ENCODE measurements at regions not wholly inside any gene's neighbourhood (a gene's known extent, or its start where the extent isn't known, plus 50 kb on each side); places are given as distances from the start of the nearest gene placed in this dataset.
A peak's percentile ranks its signal among the peaks of the same experiment; 100 is the strongest.

DNA sequence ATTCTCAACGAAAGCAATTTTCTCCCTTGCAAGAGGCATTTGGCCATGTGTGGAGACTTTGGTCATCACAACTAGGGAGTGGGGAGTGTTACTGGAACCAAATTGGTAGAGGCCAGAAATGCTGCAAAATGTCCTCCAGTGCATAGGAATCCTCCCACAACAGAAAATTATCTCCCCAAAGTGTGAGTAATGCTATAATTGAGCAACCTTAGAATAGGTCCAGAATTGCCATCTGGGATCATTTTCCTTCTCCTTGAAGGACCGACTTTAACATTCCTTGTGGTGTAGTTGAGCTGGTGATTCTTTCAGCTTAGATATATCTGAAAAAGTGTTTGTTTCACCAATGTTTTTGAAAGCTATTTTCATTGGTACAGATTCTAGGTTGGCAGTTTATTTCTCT, 111.2 kb upstream of the SMIM21 start:
- DNase-seq (ENCODE audit: low read depth) = peak; percentile 52

DNA sequence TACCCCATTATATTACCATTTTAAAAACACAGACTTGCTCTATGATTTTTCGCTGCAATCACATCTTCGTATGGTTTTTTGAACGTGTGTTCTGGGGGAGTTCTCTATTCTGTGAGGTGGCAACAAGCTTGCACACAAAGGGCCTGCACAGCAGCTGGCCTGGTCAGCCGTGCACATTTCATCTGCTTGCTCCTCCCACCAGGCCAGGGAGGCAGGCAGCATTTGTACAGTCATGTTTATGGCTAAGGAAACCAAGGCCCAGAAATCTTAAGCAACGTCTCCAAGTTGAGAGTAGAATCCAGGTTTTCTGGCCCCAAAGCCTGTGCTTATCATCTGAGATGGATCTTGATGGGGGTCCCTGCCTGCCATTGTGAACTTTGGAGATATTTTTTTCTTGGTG, 106.4 kb upstream of the SMIM21 start:
- peak; percentile 75 for DNase-seq (ENCODE audit: low read depth)

GRCh38 chr18:75533209-75533608, 105.7 kb upstream of the SMIM21 start:
- DNase-seq (ENCODE audit: low read depth) = no peak

DNA sequence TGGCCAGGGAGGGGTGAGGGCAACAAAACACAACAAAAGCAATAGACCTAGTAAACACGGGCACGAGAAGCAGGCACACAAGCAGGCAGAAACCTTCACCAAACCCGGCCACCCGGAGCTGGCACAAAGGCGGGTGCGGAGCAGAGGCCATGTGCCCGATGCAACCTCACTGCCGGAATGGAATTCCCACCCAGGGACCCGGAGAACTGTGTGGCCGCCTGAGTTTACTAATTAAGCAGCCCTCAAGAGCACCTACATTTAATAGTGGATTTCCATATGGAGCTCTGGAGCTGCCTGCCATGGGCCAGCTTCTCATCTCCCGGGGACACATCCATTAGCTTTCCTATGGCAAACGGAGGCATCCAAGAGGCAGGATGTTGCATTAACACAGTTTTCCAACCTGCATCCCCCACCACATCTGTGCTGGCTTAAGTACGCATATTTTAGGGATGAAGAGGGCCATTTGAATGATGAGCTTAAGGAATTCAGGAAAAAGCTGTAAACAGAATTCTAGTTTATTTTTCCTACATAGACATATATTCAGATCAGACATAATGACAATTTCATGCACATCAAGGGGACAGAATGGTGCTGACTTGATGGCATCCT, 104.5 kb upstream of the SMIM21 start:
- DNase-seq (ENCODE audit: low read depth) = no peak

DNA sequence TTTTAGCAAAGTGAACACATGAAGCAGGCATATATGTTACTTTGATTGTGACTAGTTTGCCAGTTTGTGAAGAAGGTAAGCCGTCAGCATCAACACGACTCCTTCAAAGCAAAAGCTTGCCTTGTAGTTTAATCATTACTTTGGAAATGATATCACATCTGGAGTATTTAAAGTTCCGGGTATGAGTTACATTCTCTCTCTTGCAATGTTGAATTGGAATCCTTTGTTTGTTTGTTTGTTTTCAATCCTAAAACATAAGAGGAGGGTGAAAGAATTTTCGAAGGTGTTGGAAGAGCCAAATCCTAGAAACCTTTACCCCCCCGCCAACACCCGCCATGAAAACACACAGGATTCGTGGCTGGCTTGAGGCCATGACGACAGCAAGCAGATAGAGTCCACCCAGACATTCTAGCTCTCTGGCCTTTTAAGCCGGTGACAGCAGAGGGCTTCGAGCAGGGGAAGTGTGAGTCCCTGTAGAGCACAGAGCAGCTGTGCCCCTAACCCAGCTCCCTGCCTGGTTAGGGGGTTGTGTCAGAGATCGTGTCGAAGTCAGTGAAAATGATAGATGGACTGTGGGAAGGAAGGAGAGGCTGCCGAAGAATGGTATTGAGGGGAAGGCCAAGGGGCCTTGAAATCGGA, 103.8 kb upstream of the SMIM21 start:
- DNase-seq (ENCODE audit: low read depth) = no peak

GRCh38 chr18:75530566-75531211, 103.2 kb upstream of the SMIM21 start:
- peak; percentile 82 for DNase-seq (ENCODE audit: low read depth)

- no peak for DNase-seq (ENCODE audit: low read depth)
These were observed 102.6 kb upstream of the SMIM21 start for GRCh38 chr18:75530118-75530517.

DNA sequence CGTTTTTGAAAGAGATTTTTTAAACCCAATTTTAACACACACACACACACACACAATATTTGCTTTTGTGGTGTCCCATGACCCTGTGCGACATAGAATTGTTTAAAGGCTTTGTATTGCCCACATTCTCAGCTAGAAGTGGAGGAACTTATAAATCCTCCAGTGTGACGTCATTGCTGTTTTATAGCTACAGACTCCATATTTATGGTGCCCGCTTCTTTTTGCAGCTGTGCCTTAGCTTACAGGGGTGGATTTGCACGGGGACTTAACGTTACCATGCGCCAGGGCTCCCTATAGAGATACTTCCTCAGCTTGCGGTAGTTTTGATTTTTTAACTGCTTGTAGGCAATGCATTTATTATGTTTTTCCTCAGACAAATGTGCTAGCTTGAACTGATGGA, 101.9 kb upstream of the SMIM21 start:
- no peak for DNase-seq (ENCODE audit: low read depth)

DNA sequence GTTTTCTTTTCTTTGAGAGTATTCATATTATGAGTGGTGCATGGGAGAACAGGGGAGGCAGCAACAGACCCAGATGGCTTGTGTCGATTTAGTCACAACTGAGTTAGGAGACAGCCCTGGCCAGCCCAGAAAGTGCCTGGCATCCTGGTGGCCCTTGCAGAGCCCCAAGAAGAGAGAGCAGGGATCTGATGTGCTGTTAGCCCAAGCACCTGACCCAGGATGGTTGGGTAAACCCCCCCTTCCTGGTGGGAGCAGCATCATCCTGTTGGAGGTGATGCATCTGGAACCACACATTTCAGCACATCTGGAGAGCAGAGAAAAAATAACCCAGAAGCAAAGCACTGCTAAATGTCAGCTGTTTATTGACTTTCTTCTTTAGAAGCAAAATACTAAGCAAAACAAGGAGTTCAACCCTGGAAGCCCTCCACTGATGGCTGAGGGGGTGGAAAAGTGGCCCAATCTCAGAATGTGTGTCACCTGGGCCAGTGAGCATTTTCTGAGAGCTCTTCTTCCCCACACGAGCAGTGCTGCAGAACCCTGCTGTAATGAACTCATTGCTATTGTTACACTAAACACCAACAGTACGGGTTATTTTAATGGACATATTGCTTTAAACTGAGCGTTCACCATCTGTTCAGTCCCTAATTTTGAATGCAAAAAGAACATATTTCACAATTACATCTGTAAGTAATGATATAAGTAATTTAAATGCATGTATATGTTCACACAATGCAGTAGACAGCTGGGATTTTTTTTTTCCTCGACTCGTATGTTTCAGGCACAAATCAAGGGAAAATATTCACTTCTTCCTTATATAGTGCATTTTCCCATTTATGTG, 100.6 kb upstream of the SMIM21 start:
- DNase-seq (ENCODE audit: low read depth) = no peak

DNA sequence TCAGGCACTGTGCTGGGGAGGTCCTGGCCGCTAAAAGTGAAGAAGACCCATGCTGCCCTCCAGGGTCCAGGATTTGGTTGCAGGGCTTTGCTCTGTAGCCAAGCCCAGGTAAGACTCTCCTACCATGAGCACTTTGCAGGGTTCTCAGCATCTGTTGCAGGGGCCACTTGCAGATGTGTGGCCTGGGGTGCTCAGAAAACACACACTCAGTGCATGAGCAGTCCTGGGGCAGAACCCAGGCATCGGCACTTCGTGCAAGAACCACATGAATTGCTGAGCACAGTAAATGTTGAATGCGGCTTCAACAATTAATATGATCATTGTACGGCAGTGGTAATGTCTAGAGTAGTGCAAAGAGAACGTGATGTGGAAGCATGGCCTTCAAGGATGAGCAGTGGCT, 98.5 kb upstream of the SMIM21 start:
- DNase-seq (ENCODE audit: low read depth) = no peak

DNA sequence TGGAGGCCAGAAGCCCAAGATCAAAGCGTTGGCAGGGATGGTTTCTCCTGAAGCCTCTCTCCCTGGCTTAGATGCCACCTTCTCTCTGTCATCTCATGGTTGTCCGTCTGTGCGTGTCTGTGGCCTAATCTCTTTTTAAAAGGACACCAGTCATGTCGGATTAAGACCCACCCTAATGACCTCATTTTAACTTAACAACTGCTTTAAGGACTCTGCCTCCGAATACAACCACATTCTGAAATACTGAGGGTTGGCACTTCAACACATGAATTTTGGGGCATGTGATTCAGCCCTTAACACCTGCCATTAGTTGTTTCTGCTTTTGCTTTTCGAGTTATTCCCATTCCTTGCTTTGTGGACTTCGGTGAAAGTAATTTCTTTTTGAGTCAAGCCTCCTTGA, 97.8 kb upstream of the SMIM21 start:
- no peak for DNase-seq (ENCODE audit: low read depth)

DNA sequence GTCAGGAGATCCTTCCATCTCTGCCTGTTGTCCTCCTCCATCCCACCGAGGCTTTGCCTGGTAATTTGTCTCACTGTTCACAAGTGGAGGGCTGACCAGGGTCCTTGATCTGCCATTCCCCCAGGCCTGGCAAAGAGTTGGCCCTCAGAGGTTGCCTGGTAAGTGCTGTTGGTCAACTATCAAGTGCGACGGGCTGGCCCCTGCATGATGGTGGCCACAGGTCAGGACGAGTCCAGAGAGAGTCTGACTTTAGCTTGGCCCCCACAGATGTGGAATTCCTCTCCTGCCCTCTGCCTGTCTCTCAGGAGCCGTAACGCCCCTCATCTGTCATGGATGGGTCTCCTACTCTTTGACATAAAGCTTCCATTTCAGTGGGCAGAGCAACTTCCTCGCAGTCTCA, 97.3 kb upstream of the SMIM21 start:
- DNase-seq (ENCODE audit: low read depth) = no peak

DNA sequence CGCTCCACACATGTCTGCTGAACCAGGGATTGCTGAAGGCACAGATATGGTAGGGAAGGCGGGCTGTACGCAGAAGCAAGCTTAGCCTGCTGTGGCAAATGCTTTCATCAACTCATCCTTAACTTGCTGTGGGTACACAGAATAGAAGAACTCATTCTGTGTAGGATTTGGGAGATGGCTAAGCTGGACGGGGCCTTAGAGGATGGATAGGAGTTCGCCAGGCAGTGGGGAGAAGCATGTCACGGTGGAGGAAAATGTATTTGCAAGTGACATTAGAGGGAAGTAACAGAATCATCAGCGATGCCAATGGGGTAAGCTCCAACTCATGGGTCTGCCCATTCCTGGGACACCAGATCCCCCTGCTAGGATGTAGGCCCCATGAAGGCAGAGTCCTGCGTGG, 96.7 kb upstream of the SMIM21 start:
- no peak for DNase-seq (ENCODE audit: low read depth)

- no peak for DNase-seq (ENCODE audit: low read depth)
These were observed 94.3 kb upstream of the SMIM21 start for GRCh38 chr18:75521816-75522215.

- no peak for DNase-seq (ENCODE audit: low read depth)
These were observed 90.5 kb upstream of the SMIM21 start for GRCh38 chr18:75518007-75518406.

- DNase-seq (ENCODE audit: low read depth) = peak; percentile 78
These were observed 89.8 kb upstream of the SMIM21 start for GRCh38 chr18:75517286-75517685.

DNA sequence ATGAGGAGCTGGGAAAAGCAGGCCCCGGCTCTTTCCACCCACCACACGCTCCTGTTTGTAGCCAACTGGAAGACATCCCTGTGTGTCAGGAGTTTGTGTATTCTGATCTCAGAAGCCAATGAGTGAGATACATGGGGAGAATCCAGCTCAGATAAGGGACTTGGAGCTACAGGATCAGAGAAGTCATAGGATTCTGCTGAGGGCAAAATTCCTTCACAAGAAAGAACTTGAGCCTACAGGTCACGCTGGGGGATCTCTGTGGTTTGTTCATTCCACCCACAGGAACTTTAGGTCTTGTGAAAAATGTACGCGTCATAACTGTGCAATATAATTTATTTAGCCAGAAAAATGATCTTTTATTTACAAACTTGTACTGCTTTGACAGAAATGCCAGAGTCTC, 80.1 kb upstream of the SMIM21 start:
- peak; percentile 67 for DNase-seq (ENCODE audit: low read depth)

DNA sequence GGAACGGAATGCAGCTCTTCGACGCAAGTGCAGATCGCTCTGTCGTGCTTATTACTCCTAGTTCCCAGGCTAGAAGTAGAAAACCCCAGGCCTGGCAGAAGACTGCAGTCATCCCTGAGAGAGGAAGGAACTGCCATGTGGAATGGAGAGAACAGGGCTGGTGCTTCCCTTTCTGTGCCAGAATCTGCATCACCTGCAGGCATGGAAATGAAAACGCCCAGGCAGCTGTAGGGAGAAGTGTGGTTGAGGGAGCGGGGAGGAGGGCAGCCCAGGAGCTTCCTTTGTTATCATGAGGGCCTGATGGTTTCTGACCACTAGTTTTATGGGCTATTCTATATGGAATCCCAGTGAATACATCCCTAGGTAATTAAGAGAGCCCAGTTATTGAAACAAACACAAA, 79.4 kb upstream of the SMIM21 start:
- DNase-seq (ENCODE audit: low read depth) = no peak

DNA sequence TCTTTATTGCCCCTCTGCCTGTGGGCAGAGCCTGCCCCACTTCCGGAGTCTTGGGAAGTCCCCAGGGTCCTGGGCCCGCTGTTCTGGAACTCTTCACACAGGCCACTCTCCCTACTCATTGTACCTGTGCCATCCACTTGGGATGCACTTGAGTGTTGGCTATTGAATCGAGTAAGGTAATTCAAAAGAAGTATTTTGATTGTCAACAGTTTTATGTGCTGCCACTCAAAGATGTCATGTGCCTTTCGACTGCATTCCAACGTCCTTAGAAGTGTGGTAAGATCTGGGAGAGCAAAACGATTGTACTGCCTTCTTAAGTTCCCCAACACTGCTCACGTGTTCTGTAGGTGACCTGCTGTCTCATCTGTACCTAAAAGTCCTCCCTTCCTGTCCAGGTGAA, 77.0 kb upstream of the SMIM21 start:
- DNase-seq (ENCODE audit: low read depth) = no peak

GRCh38 chr18:75503615-75504014, 76.1 kb upstream of the SMIM21 start:
- DNase-seq (ENCODE audit: low read depth) = no peak

GRCh38 chr18:75502286-75502685, 74.8 kb upstream of the SMIM21 start:
- peak; percentile 41 for DNase-seq (ENCODE audit: low read depth)

- DNase-seq (ENCODE audit: low read depth) = no peak
These were observed 73.0 kb upstream of the SMIM21 start for GRCh38 chr18:75500545-75500944.
